Calu3 (cell line): ENCODE measurements at regions not wholly inside any gene's neighbourhood (a gene's known extent, or its start where the extent isn't known, plus 50 kb on each side); places are given as distances from the start of the nearest gene placed in this dataset.

ENCODE experiments used
- BruUV-seq: library from RNA; stranded (reverse); fragments of 400-500 nt; replicated peaks from 2 replicates; lab custom pipeline; 2021; lab: Mats Ljungman, UMichigan
- CTCF ChIA-PET: fragments of 300-600 bp; sonication (Branson Sonifier 250); formaldehyde crosslinking; loops from one replicate; lab custom pipeline; 2022; ENCODE audit warnings: antibody characterized with exemption; lab: Charles Lee
- DNase-seq: peaks from one replicate; pipeline ENCODE4 v3.0.0; 2022
- H3K27ac Mint-ChIP-seq: one replicate; pipeline ENCODE4 v1.8.0; 2022; ENCODE audit warnings: mixed read lengths; ENCODE audit not compliant: unreplicated experiment
- H3K27me3 Mint-ChIP-seq: one replicate; pipeline ENCODE4 v1.8.0; 2022; ENCODE audit warnings: mixed read lengths; ENCODE audit not compliant: unreplicated experiment
- H3K36me3 Mint-ChIP-seq: one replicate; pipeline ENCODE4 v1.8.0; 2022; ENCODE audit warnings: mild to moderate bottlenecking, moderate library complexity, mixed read lengths; ENCODE audit not compliant: insufficient read depth, unreplicated experiment
- H3K4me1 Mint-ChIP-seq: one replicate; pipeline ENCODE4 v1.8.0; 2022; ENCODE audit warnings: mild to moderate bottlenecking, low read depth, mixed read lengths; ENCODE audit not compliant: unreplicated experiment
- H3K4me3 Mint-ChIP-seq: one replicate; pipeline ENCODE4 v1.8.0; 2022; ENCODE audit warnings: mild to moderate bottlenecking, low read depth, moderate library complexity, mixed read lengths; ENCODE audit not compliant: unreplicated experiment
- H3K9me3 Mint-ChIP-seq: one replicate; pipeline ENCODE4 v1.8.0; 2022; ENCODE audit warnings: low read depth, mixed read lengths; ENCODE audit not compliant: unreplicated experiment
- intact Hi-C: fragments of 100-400 bp; cut with micrococcal nuclease; formaldehyde crosslinking; loops from one replicate; pipeline ENCODE4 v1.10.0; 2022; ENCODE audit not compliant: unreplicated experiment
- TF ChIP-seq, protein P1 (sequence below): fragments of 200-600 bp; IDR thresholded peaks from one replicate; pipeline ENCODE4 v1.8.0; 2022; ENCODE audit warnings: antibody characterized with exemption; ENCODE audit not compliant: unreplicated experiment

DNA sequence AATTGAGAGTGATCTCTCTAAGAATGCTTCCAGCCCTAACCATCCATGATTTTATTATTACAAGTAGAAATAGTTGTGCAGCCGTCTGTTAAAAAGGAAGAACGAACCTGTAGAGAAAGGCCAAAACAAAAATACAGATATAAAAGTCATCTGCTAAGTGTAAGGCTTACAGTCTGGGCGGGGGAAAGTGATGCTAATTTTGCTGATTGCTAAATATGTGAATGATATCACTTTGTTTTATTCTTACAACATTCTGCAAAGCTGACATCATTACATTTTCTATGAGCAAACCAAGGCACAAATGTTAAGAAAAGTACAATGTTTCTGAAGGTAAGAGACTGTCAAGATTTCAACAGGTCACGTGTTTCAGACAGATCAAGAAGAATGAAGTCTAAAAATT is 101.5 kb upstream of the RAP1B start:
- BruUV-seq, result no TSS peak
- H3K4me3 Mint-ChIP-seq, result no peak overlapping the region
- CTCF ChIA-PET, result interaction anchor here (1.0 kb wide), 1 partner anchor 9 kb away, joined by 3 read pairs; no protein-coding TSS in a partner anchor
- H3K27ac Mint-ChIP-seq, result no peak overlapping the region
- H3K4me1 Mint-ChIP-seq, result no peaks in the 10 kb centered on the region
- intact Hi-C loops, result no loop called here
- no peaks in the 10 kb centered on the region for H3K36me3 Mint-ChIP-seq
- TF ChIP-seq, protein P1, sequence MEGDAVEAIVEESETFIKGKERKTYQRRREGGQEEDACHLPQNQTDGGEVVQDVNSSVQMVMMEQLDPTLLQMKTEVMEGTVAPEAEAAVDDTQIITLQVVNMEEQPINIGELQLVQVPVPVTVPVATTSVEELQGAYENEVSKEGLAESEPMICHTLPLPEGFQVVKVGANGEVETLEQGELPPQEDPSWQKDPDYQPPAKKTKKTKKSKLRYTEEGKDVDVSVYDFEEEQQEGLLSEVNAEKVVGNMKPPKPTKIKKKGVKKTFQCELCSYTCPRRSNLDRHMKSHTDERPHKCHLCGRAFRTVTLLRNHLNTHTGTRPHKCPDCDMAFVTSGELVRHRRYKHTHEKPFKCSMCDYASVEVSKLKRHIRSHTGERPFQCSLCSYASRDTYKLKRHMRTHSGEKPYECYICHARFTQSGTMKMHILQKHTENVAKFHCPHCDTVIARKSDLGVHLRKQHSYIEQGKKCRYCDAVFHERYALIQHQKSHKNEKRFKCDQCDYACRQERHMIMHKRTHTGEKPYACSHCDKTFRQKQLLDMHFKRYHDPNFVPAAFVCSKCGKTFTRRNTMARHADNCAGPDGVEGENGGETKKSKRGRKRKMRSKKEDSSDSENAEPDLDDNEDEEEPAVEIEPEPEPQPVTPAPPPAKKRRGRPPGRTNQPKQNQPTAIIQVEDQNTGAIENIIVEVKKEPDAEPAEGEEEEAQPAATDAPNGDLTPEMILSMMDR, result no peak
- peaks cover 2% of the 10 kb centered on the region for H3K9me3 Mint-ChIP-seq
- H3K27me3 Mint-ChIP-seq, result peaks cover 12% of the 10 kb centered on the region
- no peak for DNase-seq

DNA sequence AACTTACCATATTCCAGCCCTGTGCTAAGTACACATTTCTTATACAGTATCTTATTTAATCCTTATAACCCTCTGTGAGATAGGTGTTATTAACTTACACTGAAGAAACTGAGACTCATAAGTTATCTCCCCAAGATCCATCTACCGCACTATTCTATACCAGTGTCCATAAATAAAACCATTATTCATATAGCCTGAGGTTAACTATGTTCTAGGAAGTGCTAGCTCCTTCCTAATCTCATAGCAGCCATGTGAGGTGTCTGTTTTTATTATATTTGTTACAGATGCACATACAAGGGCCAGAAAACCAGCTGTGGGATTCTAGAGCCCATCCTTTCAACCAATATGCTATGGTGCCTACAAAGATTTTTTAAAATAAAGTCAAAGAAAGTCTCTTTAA is 100.3 kb upstream of the RAP1B start:
- CTCF ChIA-PET, result interaction anchor here (0.5 kb wide), 1 partner anchor 9 kb away, joined by 4 read pairs; no protein-coding TSS in a partner anchor
- Mint-ChIP-seq H3K9me3 (peaks cover 2% of the 10 kb centered on the region), H3K4me3 (no peak overlapping the region), H3K36me3 (no peaks in the 10 kb centered on the region), H3K4me1 (no peaks in the 10 kb centered on the region), H3K27me3 (peaks cover 12% of the 10 kb centered on the region), H3K27ac (no peak overlapping the region)
- TF ChIP-seq, protein P1, result no peak
- no TSS peak for BruUV-seq
- no peak for DNase-seq
- intact Hi-C loops, result no loop called here

DNA sequence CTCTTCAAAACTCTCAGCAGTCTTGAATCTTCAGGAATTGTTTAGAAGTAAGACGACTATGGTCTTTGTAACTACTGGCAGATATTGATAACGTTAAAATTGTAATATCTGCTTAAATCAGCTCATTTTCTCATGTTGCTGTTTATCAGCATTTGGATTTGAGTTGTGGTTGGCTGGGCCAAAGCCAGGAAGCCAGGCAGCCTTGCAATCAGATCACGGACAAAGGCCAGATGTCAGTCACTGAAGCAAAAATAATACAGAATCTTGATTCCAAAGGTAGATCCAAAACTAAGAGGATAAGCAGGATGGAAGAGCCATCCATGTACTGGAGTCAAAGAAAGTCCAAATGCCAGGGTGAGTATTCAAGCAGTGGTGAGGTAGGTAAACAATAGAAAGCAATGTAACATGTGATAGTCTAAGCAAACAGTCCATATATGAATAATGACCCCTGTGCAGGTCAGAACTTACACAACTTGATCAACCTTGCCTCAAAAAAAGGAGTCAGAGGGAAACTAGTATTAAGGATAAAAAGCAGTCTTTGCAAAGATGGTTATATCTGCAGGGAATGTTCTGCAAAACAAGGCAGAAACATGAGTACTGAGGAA is 95.8 kb upstream of the RAP1B start:
- TF ChIP-seq, protein P1, result no peak
- Mint-ChIP-seq H3K27ac (no peak overlapping the region), H3K9me3 (peaks cover 2% of the 10 kb centered on the region), H3K4me1 (no peaks in the 10 kb centered on the region), H3K36me3 (no peaks in the 10 kb centered on the region), H3K27me3 (no peaks in the 10 kb centered on the region), H3K4me3 (no peak overlapping the region)
- intact Hi-C loops, result no loop called here
- no peak for DNase-seq
- CTCF ChIA-PET, result no interaction called here
- BruUV-seq, result no TSS peak

DNA sequence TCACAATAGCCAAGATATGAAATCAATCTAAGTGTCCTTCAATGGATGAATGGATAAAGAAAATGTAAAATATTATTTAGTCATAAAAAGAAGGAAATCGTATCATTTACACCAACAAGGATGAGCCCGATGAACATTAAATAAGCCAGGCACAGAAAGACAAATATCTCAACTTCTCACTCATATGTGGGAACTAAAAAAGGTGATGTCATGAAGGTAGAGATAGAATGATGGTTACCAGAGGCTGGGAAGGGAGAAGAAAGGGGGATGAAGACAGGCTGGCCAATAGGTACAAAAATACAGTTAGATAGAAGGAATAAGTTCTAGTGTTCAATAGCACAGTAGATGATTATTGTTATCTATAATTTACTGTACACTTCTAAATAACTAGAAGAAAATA is 94.9 kb upstream of the RAP1B start:
- Mint-ChIP-seq H3K27me3 (no peaks in the 10 kb centered on the region), H3K27ac (no peak overlapping the region), H3K4me1 (no peaks in the 10 kb centered on the region), H3K36me3 (no peaks in the 10 kb centered on the region), H3K4me3 (no peak overlapping the region), H3K9me3 (peaks cover 2% of the 10 kb centered on the region)
- CTCF ChIA-PET, result no interaction called here
- intact Hi-C loops, result no loop called here
- BruUV-seq, result no TSS peak
- no peak for DNase-seq
- TF ChIP-seq, protein P1, result no peak
